CD4-positive, alpha-beta T cell treated with Interleukin-21 for 1 hour (primary cell): ENCODE measurements at regions not wholly inside any gene's neighbourhood (a gene's known extent, or its start where the extent isn't known, plus 50 kb on each side); places are given as distances from the start of the nearest gene placed in this dataset.

Experiments
- DNase-seq: peaks from one replicate; pipeline ENCODE4 v3.0.0-alpha.2; 2020

- DNase-seq, result no peak
Observed at GRCh38 chr4:3384391-3384770, 57.4 kb upstream of the HGFAC start.

GRCh38 chr4:3384771-3385710 is 56.7 kb upstream of the HGFAC start:
- DNase-seq, result peak; percentile 5

- DNase-seq, result no peak
Observed at GRCh38 chr4:3385711-3386420, 55.9 kb upstream of the HGFAC start.

- DNase-seq, result no peak
Observed at GRCh38 chr4:3386526-3386925, 55.2 kb upstream of the HGFAC start.

GRCh38 chr4:3387154-3387942 is 54.4 kb upstream of the HGFAC start:
- no peak for DNase-seq

- peak; percentile 7 for DNase-seq
Observed at GRCh38 chr4:3387943-3388361, 53.8 kb upstream of the HGFAC start.

GRCh38 chr4:3388471-3389232 is 53.1 kb upstream of the HGFAC start:
- DNase-seq, result no peak

- no peak for DNase-seq
Observed at GRCh38 chr4:3389233-3390215, 52.2 kb upstream of the HGFAC start.

- DNase-seq, result no peak
Observed at GRCh38 chr4:3390288-3390811, 51.4 kb upstream of the HGFAC start.

GRCh38 chr4:3391422-3391821 is 50.3 kb upstream of the HGFAC start:
- no peak for DNase-seq
